ENCODE measurements at regions not wholly inside any gene's neighbourhood (a gene's known extent, or its start where the extent isn't known, plus 50 kb on each side); places are given as distances from the start of the nearest gene placed in this dataset.

DNA sequence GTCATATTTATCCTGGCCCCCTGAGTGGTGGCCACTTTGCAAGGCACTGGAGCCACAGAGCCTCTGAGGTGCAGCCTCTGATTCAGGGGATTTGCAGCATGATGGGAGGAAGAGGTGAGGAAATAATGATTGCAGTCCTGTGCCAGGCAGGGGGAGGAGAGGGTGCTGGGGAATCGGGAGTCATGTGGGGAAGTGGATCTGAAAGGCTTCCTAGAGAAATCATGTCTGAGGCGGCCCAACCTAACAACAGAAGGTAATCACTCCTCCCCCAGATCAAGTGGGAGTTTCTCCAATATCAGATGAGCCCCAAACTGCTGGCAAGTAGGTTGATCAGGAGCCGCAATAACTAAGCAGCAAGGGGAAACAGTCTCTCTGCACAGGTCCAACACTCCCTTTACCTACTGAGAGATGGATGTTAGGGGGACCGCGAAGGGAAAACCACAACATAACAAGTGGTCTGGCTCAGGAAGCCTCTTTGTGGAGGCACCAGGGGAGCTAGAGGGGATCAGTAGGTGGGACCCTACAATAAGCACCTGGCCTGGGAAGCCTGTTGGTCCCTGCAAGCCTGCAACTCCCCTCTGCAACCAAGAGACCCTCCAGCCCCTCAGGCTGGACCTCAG is 71.8 kb upstream of the NPAS2 start:
- TF ChIP-seq, protein P1, sequence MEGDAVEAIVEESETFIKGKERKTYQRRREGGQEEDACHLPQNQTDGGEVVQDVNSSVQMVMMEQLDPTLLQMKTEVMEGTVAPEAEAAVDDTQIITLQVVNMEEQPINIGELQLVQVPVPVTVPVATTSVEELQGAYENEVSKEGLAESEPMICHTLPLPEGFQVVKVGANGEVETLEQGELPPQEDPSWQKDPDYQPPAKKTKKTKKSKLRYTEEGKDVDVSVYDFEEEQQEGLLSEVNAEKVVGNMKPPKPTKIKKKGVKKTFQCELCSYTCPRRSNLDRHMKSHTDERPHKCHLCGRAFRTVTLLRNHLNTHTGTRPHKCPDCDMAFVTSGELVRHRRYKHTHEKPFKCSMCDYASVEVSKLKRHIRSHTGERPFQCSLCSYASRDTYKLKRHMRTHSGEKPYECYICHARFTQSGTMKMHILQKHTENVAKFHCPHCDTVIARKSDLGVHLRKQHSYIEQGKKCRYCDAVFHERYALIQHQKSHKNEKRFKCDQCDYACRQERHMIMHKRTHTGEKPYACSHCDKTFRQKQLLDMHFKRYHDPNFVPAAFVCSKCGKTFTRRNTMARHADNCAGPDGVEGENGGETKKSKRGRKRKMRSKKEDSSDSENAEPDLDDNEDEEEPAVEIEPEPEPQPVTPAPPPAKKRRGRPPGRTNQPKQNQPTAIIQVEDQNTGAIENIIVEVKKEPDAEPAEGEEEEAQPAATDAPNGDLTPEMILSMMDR (IDR thresholded peaks at IDR 0.05; ENCODE audit: poor library complexity), result no peak
- no peak for TF ChIP-seq EZH2 (IDR thresholded peaks at IDR 0.05; ENCODE audit: borderline replicate concordance)
